ENCODE measurements at regions not wholly inside any gene's neighbourhood (a gene's known extent, or its start where the extent isn't known, plus 50 kb on each side); places are given as distances from the start of the nearest gene placed in this dataset.
"Not testable (repeated sequence)": the region's sequence is repeated elsewhere in the genome, so short reads cannot be mapped to it uniquely, and the experiment has no call there.

GRCh38 chr2:77873506-77873905 lies 351.3 kb upstream of the LRRTM4 start:
- Mint-ChIP-seq H3K9me3 (peaks cover 3% of the 10 kb centered on the region), H3K4me3 (no peak overlapping the region), H3K27me3 (ENCODE audit: insufficient read depth) (no peaks in the 10 kb centered on the region), H3K4me1 (peaks cover 14% of the 10 kb centered on the region), H3K36me3 (ENCODE audit: low read depth) (no peaks in the 10 kb centered on the region), H3K27ac (no peak overlapping the region)
- Histone ChIP-seq H3K9ac (ENCODE audit: extremely low read depth, low read length, poor library complexity, severe bottlenecking) (no peak overlapping the region), H3K27ac (ENCODE audit: low read depth, low read length) (no peak overlapping the region), H3K36me3 (ENCODE audit: control insufficient read depth, insufficient read depth, low read length) (no peaks in the 10 kb centered on the region), H3K4me3 (ENCODE audit: low read length) (no peak overlapping the region), H3K4me1 (ENCODE audit: control insufficient read depth, insufficient read depth, low read length) (peaks cover 18% of the 10 kb centered on the region), H3K27me3 (ENCODE audit: control insufficient read depth, insufficient read depth, low read length, poor library complexity, severe bottlenecking) (no peaks in the 10 kb centered on the region), H3K9me3 (ENCODE audit: control insufficient read depth, low read length) (no peaks in the 10 kb centered on the region)
- 92% methylated on average over 3 of the region's 3 CpGs; no CpG with 5 or more reads in 1 of the 2 experiments for WGBS, 2 experiments (ENCODE audit: insufficient coverage in 1 of 2, insufficient read length in 1 of 2)
- no peak for TF ChIP-seq CTCF (conservative IDR thresholded peaks at IDR 0.05)
- DNase-seq, result no peak

DNA sequence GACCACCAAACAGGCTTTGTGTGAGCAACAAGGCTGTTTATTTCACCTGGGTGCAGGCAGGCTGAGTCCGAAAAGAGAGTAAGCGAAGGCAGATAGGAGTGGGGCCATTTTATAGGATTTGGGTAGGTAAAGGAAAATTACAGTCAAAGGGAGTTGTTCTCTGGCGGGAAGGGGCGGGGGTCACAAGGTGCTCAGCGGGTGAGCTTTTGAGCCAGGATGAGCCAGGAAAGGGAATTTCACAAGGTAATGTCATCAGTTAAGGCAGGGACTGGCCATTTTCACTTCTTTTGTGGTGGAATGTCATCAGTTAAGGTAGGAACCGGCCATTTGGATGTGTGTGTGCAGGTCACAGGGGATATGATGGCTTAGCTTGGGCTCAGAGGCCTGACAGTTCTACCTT lies 378.0 kb upstream of the LRRTM4 start:
- not testable (repeated sequence) for H3K27ac Mint-ChIP-seq; H3K9me3 Mint-ChIP-seq; H3K9me3 ChIP-seq (ENCODE audit: control insufficient read depth, low read length); H3K4me3 ChIP-seq (ENCODE audit: low read length); H3K9ac ChIP-seq (ENCODE audit: extremely low read depth, low read length, poor library complexity, severe bottlenecking); H3K27ac ChIP-seq (ENCODE audit: low read depth, low read length); H3K36me3 Mint-ChIP-seq (ENCODE audit: low read depth); H3K36me3 ChIP-seq (ENCODE audit: control insufficient read depth, insufficient read depth, low read length); H3K4me1 ChIP-seq (ENCODE audit: control insufficient read depth, insufficient read depth, low read length); H3K27me3 Mint-ChIP-seq (ENCODE audit: insufficient read depth); H3K4me3 Mint-ChIP-seq; H3K4me1 Mint-ChIP-seq; H3K27me3 ChIP-seq (ENCODE audit: control insufficient read depth, insufficient read depth, low read length, poor library complexity, severe bottlenecking)
- WGBS, 2 experiments (ENCODE audit: insufficient coverage in 1 of 2, insufficient read length in 1 of 2), result 87 to 100% methylated on average over 4 to 6 of the region's 6 CpGs
- peak; percentile 82 for DNase-seq

DNA sequence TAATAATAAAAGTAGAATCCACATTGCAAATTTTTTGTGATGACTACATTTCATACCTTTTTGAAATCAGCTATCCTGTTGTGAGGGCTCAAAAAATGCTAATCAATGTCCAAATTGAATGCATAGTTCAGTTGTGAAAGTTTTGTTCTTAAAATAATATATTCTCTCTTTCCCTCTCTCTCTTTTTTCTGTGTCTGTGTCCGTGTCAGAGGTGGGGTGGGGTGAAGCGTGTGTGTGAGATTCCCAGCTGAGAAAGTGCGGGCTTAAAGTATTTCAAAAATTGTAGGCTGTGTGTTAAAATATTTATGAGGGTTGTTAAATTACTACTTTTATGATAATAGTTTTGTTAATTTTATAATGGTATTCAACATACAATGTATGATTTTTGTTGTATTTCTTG lies 388.0 kb upstream of the LRRTM4 start:
- no peaks in the 10 kb centered on the region for H3K9me3 Mint-ChIP-seq
- Histone ChIP-seq H3K9ac (ENCODE audit: extremely low read depth, low read length, poor library complexity, severe bottlenecking) (no peak overlapping the region), H3K27ac (ENCODE audit: low read depth, low read length) (no peak overlapping the region), H3K4me1 (ENCODE audit: control insufficient read depth, insufficient read depth, low read length) (no peaks in the 10 kb centered on the region), H3K27me3 (ENCODE audit: control insufficient read depth, insufficient read depth, low read length, poor library complexity, severe bottlenecking) (no peaks in the 10 kb centered on the region), H3K4me3 (ENCODE audit: low read length) (no peak overlapping the region), H3K9me3 (ENCODE audit: control insufficient read depth, low read length) (peaks cover 17% of the 10 kb centered on the region), H3K36me3 (ENCODE audit: control insufficient read depth, insufficient read depth, low read length) (no peaks in the 10 kb centered on the region)
- no peak overlapping the region for H3K4me3 Mint-ChIP-seq
- no peak for DNase-seq
- TF ChIP-seq CTCF (conservative IDR thresholded peaks at IDR 0.05), result no peak
- no peaks in the 10 kb centered on the region for H3K27me3 Mint-ChIP-seq (ENCODE audit: insufficient read depth)
- 94% methylated on average over 3 of the region's 3 CpGs; no CpG with 5 or more reads in 1 of the 2 experiments for WGBS, 2 experiments (ENCODE audit: insufficient coverage in 1 of 2, insufficient read length in 1 of 2)
- H3K27ac Mint-ChIP-seq, result no peak overlapping the region
- H3K36me3 Mint-ChIP-seq (ENCODE audit: low read depth), result no peaks in the 10 kb centered on the region
- H3K4me1 Mint-ChIP-seq, result no peaks in the 10 kb centered on the region

GRCh38 chr2:77920838-77921366 lies 398.7 kb upstream of the LRRTM4 start:
- Mint-ChIP-seq H3K4me3 (no peak overlapping the region), H3K9me3 (no peaks in the 10 kb centered on the region), H3K27me3 (ENCODE audit: insufficient read depth) (no peaks in the 10 kb centered on the region), H3K36me3 (ENCODE audit: low read depth) (no peaks in the 10 kb centered on the region), H3K27ac (no peak overlapping the region), H3K4me1 (no peaks in the 10 kb centered on the region)
- no peak overlapping the region for H3K4me3 ChIP-seq (ENCODE audit: low read length)
- no peak for DNase-seq
- no peak for TF ChIP-seq CTCF (conservative IDR thresholded peaks at IDR 0.05)
- H3K27me3 ChIP-seq (ENCODE audit: control insufficient read depth, insufficient read depth, low read length, poor library complexity, severe bottlenecking), result no peaks in the 10 kb centered on the region
- H3K27ac ChIP-seq (ENCODE audit: low read depth, low read length), result no peak overlapping the region
- peaks cover 3% of the 10 kb centered on the region for H3K9me3 ChIP-seq (ENCODE audit: control insufficient read depth, low read length)
- no peaks in the 10 kb centered on the region for H3K4me1 ChIP-seq (ENCODE audit: control insufficient read depth, insufficient read depth, low read length)
- 100% methylated on average over 1 of the region's 3 CpGs; no CpG with 5 or more reads in 1 of the 2 experiments for WGBS, 2 experiments (ENCODE audit: insufficient coverage in 1 of 2, insufficient read length in 1 of 2)
- no peak overlapping the region for H3K9ac ChIP-seq (ENCODE audit: extremely low read depth, low read length, poor library complexity, severe bottlenecking)
- H3K36me3 ChIP-seq (ENCODE audit: control insufficient read depth, insufficient read depth, low read length), result no peaks in the 10 kb centered on the region
